HepG2 (cell line): ENCODE measurements at regions not wholly inside any gene's neighbourhood (a gene's known extent, or its start where the extent isn't known, plus 50 kb on each side); places are given as distances from the start of the nearest gene placed in this dataset.

Experiments used
- BHLHE40 ChIP-seq: IDR thresholded peaks from 2 replicates; pipeline ENCODE4 v1.6.1; 2011; ENCODE audit warnings: low read length, improper control_type of control experiment
- CCAR2 ChIP-seq: fragments of 200-400 bp; formaldehyde crosslinking; optimal IDR thresholded peaks from 2 replicates; pipeline ENCODE3; 2018; ENCODE audit warnings: low read depth, mild to moderate bottlenecking, low read length, moderate library complexity
- CEBPB ChIP-seq: IDR thresholded peaks from 2 replicates; pipeline ENCODE4 v1.6.1; 2011; ENCODE audit warnings: low read depth, low read length, improper control_type of control experiment, borderline replicate concordance
- CREM ChIP-seq, 2 experiments: sonication (generic) in 1 of 2; formaldehyde crosslinking in 1 of 2; IDR thresholded peaks; 2 replicates each; pipeline versions ENCODE4 v1.4.0 to v1.6.1; 2016 to 2020; ENCODE audit warnings: antibody characterized with exemption in 1 of 2, mild to moderate bottlenecking in 1 of 2, missing genetic modification reagents in 1 of 2
- ESRRA ChIP-seq: sonication (generic); formaldehyde crosslinking; IDR thresholded peaks from 2 replicates; pipeline ENCODE4 v1.5.1; 2020; ENCODE audit warnings: mild to moderate bottlenecking, low read depth, missing genetic modification reagents
- FOSL1 ChIP-seq: sonication (generic); formaldehyde crosslinking; IDR thresholded peaks from 2 replicates; pipeline ENCODE4 v1.9.0; 2021; ENCODE audit warnings: missing genetic modification reagents, borderline replicate concordance
- FOXA1 ChIP-seq, 2 experiments: fragments of 450-650 bp in 1 of 2; sonication (generic) in 1 of 2; formaldehyde crosslinking in 1 of 2; IDR thresholded peaks; 2 replicates each; pipeline versions ENCODE4 v1.4.0 to v1.6.1; 2016 to 2020; ENCODE audit warnings: missing genetic modification reagents in 1 of 2
- GATAD1 ChIP-seq: IDR thresholded peaks from 2 replicates; pipeline ENCODE4 v1.6.1; 2016; ENCODE audit warnings: missing genetic modification reagents, missing compliant biosample characterization
- HOXA7 ChIP-seq: sonication (generic); formaldehyde crosslinking; IDR thresholded peaks from 2 replicates; pipeline ENCODE4 v1.8.1; 2022; ENCODE audit warnings: mild to moderate bottlenecking, missing genetic modification reagents, moderate library complexity
- MAFF ChIP-seq: IDR thresholded peaks from 2 replicates; pipeline ENCODE4 v1.6.1; 2011; ENCODE audit warnings: low read depth, low read length, improper control_type of control experiment
- MAFK ChIP-seq, 2 experiments: IDR thresholded peaks in 1 of 2; conservative IDR thresholded peaks in 1 of 2; 2 replicates each; pipeline ENCODE4 v1.6.1; 2011; ENCODE audit warnings: improper control_type of control experiment in 2 of 2, low read length in 2 of 2
- MED13 ChIP-seq: sonication (generic); formaldehyde crosslinking; IDR thresholded peaks from 2 replicates; pipeline ENCODE4 v1.5.0; 2020; ENCODE audit warnings: missing genetic modification reagents
- MIXL1 ChIP-seq: IDR thresholded peaks from 2 replicates; pipeline ENCODE4 v1.6.1; 2016
- MTA3 ChIP-seq: sonication (generic); formaldehyde crosslinking; IDR thresholded peaks from 2 replicates; pipeline ENCODE4 v1.4.0; 2020; ENCODE audit warnings: missing genetic modification reagents
- NBN ChIP-seq: fragments of 450-650 bp; conservative IDR thresholded peaks from 2 replicates; pipeline ENCODE4 v1.6.1; 2017
- NFYB ChIP-seq: sonication (generic); formaldehyde crosslinking; IDR thresholded peaks from 2 replicates; pipeline ENCODE4 v1.4.0; 2020; ENCODE audit warnings: missing genetic modification reagents
- NKX3-1 ChIP-seq: sonication (generic); formaldehyde crosslinking; IDR thresholded peaks from 2 replicates; pipeline ENCODE4 v1.5.0; 2020; ENCODE audit warnings: missing genetic modification reagents
- PHB2 ChIP-seq: fragments of 450-650 bp; IDR thresholded peaks from 2 replicates; pipeline ENCODE4 v1.6.1; 2018; ENCODE audit not compliant: partially characterized antibody
- RFXANK ChIP-seq: IDR thresholded peaks from 2 replicates; pipeline ENCODE4 v1.6.1; 2016
- TEAD3 ChIP-seq: optimal IDR thresholded peaks from 2 replicates; pipeline ENCODE3; 2016; ENCODE audit warnings: borderline replicate concordance
- THYN1 ChIP-seq: sonication (generic); formaldehyde crosslinking; IDR thresholded peaks from 2 replicates; pipeline ENCODE4 v1.8.1; 2023; ENCODE audit warnings: low read depth, mild to moderate bottlenecking, moderate library complexity, missing genetic modification reagents, borderline replicate concordance
- TP53 ChIP-seq: sonication (generic); formaldehyde crosslinking; conservative IDR thresholded peaks from 2 replicates; pipeline ENCODE4 v1.4.0; 2020; ENCODE audit warnings: missing genetic modification reagents
- YEATS4 ChIP-seq: sonication (generic); formaldehyde crosslinking; IDR thresholded peaks from 2 replicates; pipeline ENCODE4 v1.4.0; 2020; ENCODE audit warnings: missing genetic modification reagents, borderline replicate concordance
- ZBTB7B ChIP-seq: sonication (generic); formaldehyde crosslinking; IDR thresholded peaks from 2 replicates; pipeline ENCODE4 v1.4.0; 2020; ENCODE audit warnings: missing genetic modification reagents
- ZFAT ChIP-seq: sonication (generic); formaldehyde crosslinking; conservative IDR thresholded peaks from 2 replicates; pipeline ENCODE4 v1.8.1; 2023; ENCODE audit warnings: missing genetic modification reagents, inconsistent platforms
- ZNF12 ChIP-seq: sonication (generic); formaldehyde crosslinking; IDR thresholded peaks from 2 replicates; pipeline ENCODE4 v1.5.0; 2020; ENCODE audit warnings: missing genetic modification reagents
- ZSCAN21 ChIP-seq: sonication (generic); formaldehyde crosslinking; IDR thresholded peaks from 2 replicates; pipeline ENCODE4 v1.8.0; 2022; ENCODE audit warnings: mild to moderate bottlenecking, missing genetic modification reagents, moderate library complexity, borderline replicate concordance
- TF ChIP-seq, protein P1 (sequence below): sonication (generic); formaldehyde crosslinking; IDR thresholded peaks from 2 replicates; pipeline ENCODE4 v1.5.1; 2020; ENCODE audit warnings: mild to moderate bottlenecking, missing genetic modification reagents, borderline replicate concordance
- TF ChIP-seq, protein P2 (sequence below): sonication (generic); formaldehyde crosslinking; IDR thresholded peaks from 2 replicates; pipeline ENCODE4 v1.4.0; 2020; ENCODE audit warnings: mild to moderate bottlenecking, missing genetic modification reagents
- TF ChIP-seq, protein P3 (sequence below): sonication (generic); formaldehyde crosslinking; IDR thresholded peaks from 2 replicates; pipeline ENCODE4 v1.8.1; 2023; ENCODE audit warnings: mild to moderate bottlenecking, missing genetic modification reagents, borderline replicate concordance
- TF ChIP-seq, protein P4 (sequence below): sonication (generic); formaldehyde crosslinking; IDR thresholded peaks from 2 replicates; pipeline ENCODE4 v1.5.1; 2020; ENCODE audit warnings: missing genetic modification reagents, mild to moderate bottlenecking, borderline replicate concordance

DNA sequence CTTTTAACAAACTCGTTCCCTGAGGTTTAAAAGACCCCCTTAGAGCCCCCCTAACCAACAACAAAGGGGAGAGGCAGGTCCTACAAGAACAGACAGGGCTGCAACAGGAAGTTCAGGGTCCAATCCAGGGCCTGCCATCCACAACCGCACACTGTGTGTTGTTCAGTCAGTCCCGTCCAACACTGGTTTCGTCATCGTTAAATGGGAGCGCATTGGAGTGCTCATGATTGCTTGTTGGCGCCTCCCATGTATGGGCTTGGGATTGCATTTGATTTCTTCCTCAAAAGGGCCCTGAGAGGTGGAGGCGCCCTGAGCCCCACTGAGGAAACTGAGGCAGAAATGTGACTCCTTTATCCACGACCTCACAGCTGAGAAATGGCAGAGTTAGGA, 174.1 kb downstream of the MN1 start (continued):
- TF ChIP-seq ZSCAN21 (CRISPR knock-in tag) (no peak), CREM (IDR thresholded peaks at IDR 0.05) (0 out of 2 replicates have a peak, but pooled peaks have one; percentile 32), CREM (CRISPR knock-in tag; IDR thresholded peaks at IDR 0.05) (no peak), MED13 (CRISPR knock-in tag) (no peak), MAFK (conservative IDR thresholded peaks at IDR 0.05 in 1 of 2, IDR thresholded peaks at IDR 0.05 in 1 of 2; ENCODE audit: low read length in 2 of 2) (no peak), HOXA7 (CRISPR knock-in tag) (no peak), TEAD3 (CRISPR knock-in tag) (peak; percentile 44), TP53 (no peak), ESRRA (CRISPR knock-in tag) (no peak), NBN (no peak), FOXA1 (IDR thresholded peaks at IDR 0.05) (no peak), FOXA1 (CRISPR knock-in tag; IDR thresholded peaks at IDR 0.05) (no peak), BHLHE40 (peak; percentile 48; the same call in 1 of the 2 replicates), THYN1 (CRISPR knock-in tag) (no peak), ZNF12 (CRISPR knock-in tag) (peak; percentile 66; the same call in 1 of the 2 replicates), ZFAT (CRISPR knock-in tag) (no peak), GATAD1 (CRISPR knock-in tag) (no peak), RFXANK (CRISPR knock-in tag) (no peak), CCAR2 (no peak), MTA3 (CRISPR knock-in tag) (no peak), NFYB (CRISPR knock-in tag) (no peak), YEATS4 (CRISPR knock-in tag) (no peak), MAFF (no peak), NKX3-1 (no peak), FOSL1 (no peak), MIXL1 (CRISPR knock-in tag) (peak; percentile 35; the same call in 1 of the 2 replicates), CEBPB (peak; percentile 83; the same call in 1 of the 2 replicates), ZBTB7B (CRISPR knock-in tag) (peak; percentile 35; the same call in 1 of the 2 replicates), PHB2 (no peak)
- TF ChIP-seq, protein P1, sequence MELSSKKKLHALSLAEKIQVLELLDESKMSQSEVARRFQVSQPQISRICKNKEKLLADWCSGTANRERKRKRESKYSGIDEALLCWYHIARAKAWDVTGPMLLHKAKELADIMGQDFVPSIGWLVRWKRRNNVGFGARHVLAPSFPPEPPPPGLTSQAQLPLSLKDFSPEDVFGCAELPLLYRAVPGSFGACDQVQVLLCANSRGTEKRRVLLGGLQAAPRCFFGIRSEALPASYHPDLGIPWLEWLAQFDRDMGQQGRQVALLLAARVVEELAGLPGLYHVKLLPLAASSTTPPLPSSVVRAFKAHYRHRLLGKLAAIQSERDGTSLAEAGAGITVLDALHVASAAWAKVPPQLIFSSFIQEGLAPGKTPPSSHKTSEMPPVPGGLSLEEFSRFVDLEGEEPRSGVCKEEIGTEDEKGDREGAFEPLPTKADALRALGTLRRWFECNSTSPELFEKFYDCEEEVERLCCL (CRISPR knock-in tag), result no peak
- TF ChIP-seq, protein P2, sequence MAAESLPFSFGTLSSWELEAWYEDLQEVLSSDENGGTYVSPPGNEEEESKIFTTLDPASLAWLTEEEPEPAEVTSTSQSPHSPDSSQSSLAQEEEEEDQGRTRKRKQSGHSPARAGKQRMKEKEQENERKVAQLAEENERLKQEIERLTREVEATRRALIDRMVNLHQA, result no peak
- TF ChIP-seq, protein P3, sequence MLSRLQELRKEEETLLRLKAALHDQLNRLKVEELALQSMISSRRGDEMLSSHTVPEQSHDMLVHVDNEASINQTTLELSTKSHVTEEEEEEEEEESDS (CRISPR knock-in tag), result no peak
- TF ChIP-seq, protein P4, sequence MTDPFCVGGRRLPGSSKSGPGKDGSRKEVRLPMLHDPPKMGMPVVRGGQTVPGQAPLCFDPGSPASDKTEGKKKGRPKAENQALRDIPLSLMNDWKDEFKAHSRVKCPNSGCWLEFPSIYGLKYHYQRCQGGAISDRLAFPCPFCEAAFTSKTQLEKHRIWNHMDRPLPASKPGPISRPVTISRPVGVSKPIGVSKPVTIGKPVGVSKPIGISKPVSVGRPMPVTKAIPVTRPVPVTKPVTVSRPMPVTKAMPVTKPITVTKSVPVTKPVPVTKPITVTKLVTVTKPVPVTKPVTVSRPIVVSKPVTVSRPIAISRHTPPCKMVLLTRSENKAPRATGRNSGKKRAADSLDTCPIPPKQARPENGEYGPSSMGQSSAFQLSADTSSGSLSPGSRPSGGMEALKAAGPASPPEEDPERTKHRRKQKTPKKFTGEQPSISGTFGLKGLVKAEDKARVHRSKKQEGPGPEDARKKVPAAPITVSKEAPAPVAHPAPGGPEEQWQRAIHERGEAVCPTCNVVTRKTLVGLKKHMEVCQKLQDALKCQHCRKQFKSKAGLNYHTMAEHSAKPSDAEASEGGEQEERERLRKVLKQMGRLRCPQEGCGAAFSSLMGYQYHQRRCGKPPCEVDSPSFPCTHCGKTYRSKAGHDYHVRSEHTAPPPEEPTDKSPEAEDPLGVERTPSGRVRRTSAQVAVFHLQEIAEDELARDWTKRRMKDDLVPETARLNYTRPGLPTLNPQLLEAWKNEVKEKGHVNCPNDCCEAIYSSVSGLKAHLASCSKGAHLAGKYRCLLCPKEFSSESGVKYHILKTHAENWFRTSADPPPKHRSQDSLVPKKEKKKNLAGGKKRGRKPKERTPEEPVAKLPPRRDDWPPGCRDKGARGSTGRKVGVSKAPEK, result no peak
